Activated CD8-positive, alpha-beta T cell treated with anti-CD3 and anti-CD28 coated beads for 36 hours (primary cell): ENCODE measurements at regions not wholly inside any gene's neighbourhood (a gene's known extent, or its start where the extent isn't known, plus 50 kb on each side); places are given as distances from the start of the nearest gene placed in this dataset.

Source experiments
- ATAC-seq: fragments of 200-7000 bp; cut with Tn5 transposase; one replicate; pipeline ENCODE4 v1.10.0; 2021; ENCODE audit warnings: mild to moderate bottlenecking, moderate library complexity
- CTCF ChIA-PET: fragments of 350-600 bp; sonication (Branson Sonifier 250); formaldehyde crosslinking; loops from one replicate; lab custom pipeline; 2021; ENCODE audit warnings: antibody characterized with exemption; lab: Charles Lee
- POLR2A ChIA-PET: fragments of 350-600 bp; sonication (Branson Sonifier 250); formaldehyde crosslinking; loops from one replicate; lab custom pipeline; 2021; ENCODE audit warnings: antibody characterized with exemption; lab: Charles Lee
- DNase-seq: peaks from one replicate; pipeline ENCODE4 v3.0.0-alpha.2; 2020
- H3K27ac Mint-ChIP-seq: one replicate; pipeline ENCODE4 v1.8.0; 2021; ENCODE audit warnings: mild to moderate bottlenecking, mixed read lengths
- H3K27me3 Mint-ChIP-seq: one replicate; pipeline ENCODE4 v1.8.0; 2021; ENCODE audit warnings: mixed read lengths
- H3K36me3 Mint-ChIP-seq: one replicate; pipeline ENCODE4 v1.8.0; 2021; ENCODE audit warnings: low read depth, mixed read lengths
- H3K4me1 Mint-ChIP-seq: one replicate; pipeline ENCODE4 v1.8.0; 2021; ENCODE audit warnings: low read depth, mixed read lengths
- H3K4me3 Mint-ChIP-seq: one replicate; pipeline ENCODE4 v1.8.0; 2021; ENCODE audit warnings: mild to moderate bottlenecking, moderate library complexity, mixed read lengths
- H3K9me3 Mint-ChIP-seq: one replicate; pipeline ENCODE4 v1.8.0; 2021; ENCODE audit warnings: mixed read lengths
- intact Hi-C: fragments of 100-400 bp; cut with micrococcal nuclease; formaldehyde crosslinking; loops from one replicate; pipeline ENCODE4 v1.10.0; 2022
- TF ChIP-seq, protein P1 (sequence below): fragments of 200-600 bp; IDR thresholded peaks from one replicate; pipeline ENCODE4 v1.8.0; 2022; ENCODE audit warnings: antibody characterized with exemption, mild to moderate bottlenecking

DNA sequence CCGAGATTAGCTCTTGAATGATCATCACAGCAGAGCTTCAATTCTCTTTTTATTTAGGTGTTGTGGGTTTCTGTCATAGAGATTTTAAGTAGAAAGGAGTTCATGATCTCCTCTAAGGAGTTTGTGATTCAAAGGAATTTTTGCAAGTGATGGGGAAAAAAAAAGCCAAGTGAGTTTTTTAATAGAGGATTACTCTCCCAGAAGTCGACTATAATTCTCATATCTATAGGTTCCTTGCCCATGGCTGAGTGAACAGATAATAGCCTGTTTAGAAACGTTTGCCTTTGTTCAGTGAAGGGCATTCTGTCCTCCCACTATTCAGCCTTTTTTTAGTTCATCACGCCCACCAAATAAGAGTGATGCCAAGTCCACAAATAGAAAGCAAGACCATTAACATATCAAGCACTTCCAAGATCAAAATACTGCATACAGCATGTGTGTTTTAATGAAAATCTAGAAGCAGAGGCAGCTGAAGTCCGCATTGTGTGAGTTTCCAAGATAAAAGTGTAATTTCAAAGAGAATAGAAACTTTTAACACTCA is 398.4 kb upstream of the CNTN3 start:
- Mint-ChIP-seq H3K9me3 (peaks cover 6% of the 10 kb centered on the region), H3K27me3 (no peaks in the 10 kb centered on the region), H3K4me3 (no peak overlapping the region), H3K4me1 (no peaks in the 10 kb centered on the region), H3K27ac (no peak overlapping the region), H3K36me3 (no peaks in the 10 kb centered on the region)
- ATAC-seq (no peak), DNase-seq (no peak)
- TF ChIP-seq, protein P1, sequence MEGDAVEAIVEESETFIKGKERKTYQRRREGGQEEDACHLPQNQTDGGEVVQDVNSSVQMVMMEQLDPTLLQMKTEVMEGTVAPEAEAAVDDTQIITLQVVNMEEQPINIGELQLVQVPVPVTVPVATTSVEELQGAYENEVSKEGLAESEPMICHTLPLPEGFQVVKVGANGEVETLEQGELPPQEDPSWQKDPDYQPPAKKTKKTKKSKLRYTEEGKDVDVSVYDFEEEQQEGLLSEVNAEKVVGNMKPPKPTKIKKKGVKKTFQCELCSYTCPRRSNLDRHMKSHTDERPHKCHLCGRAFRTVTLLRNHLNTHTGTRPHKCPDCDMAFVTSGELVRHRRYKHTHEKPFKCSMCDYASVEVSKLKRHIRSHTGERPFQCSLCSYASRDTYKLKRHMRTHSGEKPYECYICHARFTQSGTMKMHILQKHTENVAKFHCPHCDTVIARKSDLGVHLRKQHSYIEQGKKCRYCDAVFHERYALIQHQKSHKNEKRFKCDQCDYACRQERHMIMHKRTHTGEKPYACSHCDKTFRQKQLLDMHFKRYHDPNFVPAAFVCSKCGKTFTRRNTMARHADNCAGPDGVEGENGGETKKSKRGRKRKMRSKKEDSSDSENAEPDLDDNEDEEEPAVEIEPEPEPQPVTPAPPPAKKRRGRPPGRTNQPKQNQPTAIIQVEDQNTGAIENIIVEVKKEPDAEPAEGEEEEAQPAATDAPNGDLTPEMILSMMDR: no peak
- ChIA-PET POLR2A (no interaction called here), CTCF (no interaction called here)
- intact Hi-C loops: no loop called here

DNA sequence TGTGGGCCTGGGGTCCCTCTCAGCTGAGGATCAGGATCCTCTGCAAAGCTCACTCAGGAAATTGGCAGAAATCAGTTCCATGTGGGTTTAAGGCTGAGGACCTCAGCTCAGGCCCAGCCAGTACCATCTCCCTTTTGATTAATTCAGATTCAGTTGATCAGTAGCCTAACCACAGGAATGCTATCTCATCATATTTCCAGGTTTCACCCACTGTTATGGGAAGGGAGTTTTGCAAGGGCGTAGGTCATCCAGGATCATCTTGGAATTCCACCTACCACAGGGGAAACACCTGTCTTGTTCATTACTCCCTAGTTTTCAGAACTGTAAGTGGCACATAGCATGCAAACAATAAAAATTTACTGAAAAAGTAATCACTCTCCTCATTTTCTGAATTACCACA is 399.5 kb upstream of the CNTN3 start:
- H3K4me3 Mint-ChIP-seq: no peak overlapping the region
- TF ChIP-seq, protein P1: no peak
- CTCF ChIA-PET: no interaction called here

DNA sequence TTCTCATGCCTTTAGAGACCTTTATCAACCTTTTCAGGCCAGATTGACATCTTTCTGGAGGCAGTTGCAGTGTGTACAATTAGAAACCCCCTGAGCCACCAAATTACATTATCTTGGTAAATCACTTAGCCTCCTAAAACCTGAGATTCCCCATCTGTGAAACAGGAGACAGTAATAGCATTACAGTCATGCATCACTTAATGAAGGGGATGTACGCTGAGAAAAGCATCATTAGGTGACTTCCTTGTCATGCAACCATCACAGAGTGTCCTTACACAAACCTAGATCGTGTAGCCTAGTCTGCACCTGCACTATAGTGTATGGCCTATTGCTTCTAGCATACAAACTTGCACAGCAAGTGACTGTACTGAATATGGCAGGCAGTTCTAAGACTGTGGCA is 400.8 kb upstream of the CNTN3 start:
- Mint-ChIP-seq H3K4me1 (no peaks in the 10 kb centered on the region), H3K36me3 (no peaks in the 10 kb centered on the region), H3K27ac (no peak overlapping the region), H3K4me3 (no peak overlapping the region), H3K27me3 (no peaks in the 10 kb centered on the region), H3K9me3 (peaks cover 3% of the 10 kb centered on the region)
- DNase-seq (no peak), ATAC-seq (no peak)
- CTCF ChIA-PET: no interaction called here
- POLR2A ChIA-PET: no interaction called here
- TF ChIP-seq, protein P1: no peak
- intact Hi-C loops: no loop called here

More for the DNA sequence above, 399.5 kb upstream of the CNTN3 start:
- H3K4me1 Mint-ChIP-seq: no peaks in the 10 kb centered on the region
- intact Hi-C loops: no loop called here
- DNase-seq (no peak), ATAC-seq (no peak)
- peaks cover 6% of the 10 kb centered on the region for H3K9me3 Mint-ChIP-seq
- H3K36me3 Mint-ChIP-seq: no peaks in the 10 kb centered on the region
- no peak overlapping the region for H3K27ac Mint-ChIP-seq
- H3K27me3 Mint-ChIP-seq: no peaks in the 10 kb centered on the region
- POLR2A ChIA-PET: no interaction called here

DNA sequence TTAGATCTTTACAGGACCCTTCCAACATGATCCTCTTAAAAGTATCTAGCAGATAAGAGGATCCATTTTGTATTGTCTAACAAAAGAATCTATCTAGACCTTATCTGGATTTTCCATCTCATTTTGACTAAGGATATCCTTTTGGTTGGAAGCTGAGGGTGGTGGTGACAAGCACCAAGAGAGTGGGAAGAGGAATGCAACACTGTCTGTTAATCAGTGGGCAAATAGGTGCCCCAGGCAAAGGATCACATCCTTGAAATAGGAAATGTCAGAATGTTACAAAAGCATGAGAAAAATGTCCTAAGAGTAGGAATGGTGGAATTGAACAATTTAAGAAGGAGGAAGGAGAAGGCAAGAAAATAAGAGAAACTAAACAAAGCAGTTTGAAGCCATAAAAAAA is 420.7 kb upstream of the CNTN3 start:
- ChIA-PET POLR2A (no interaction called here), CTCF (no interaction called here)
- peaks cover 12% of the 10 kb centered on the region for H3K9me3 Mint-ChIP-seq
- no peaks in the 10 kb centered on the region for H3K36me3 Mint-ChIP-seq
- H3K4me1 Mint-ChIP-seq: no peaks in the 10 kb centered on the region
- ATAC-seq (no peak), DNase-seq (no peak)
- H3K27ac Mint-ChIP-seq: no peak overlapping the region
- H3K4me3 Mint-ChIP-seq: no peak overlapping the region
- intact Hi-C loops: no loop called here
- TF ChIP-seq, protein P1: no peak
- no peaks in the 10 kb centered on the region for H3K27me3 Mint-ChIP-seq

DNA sequence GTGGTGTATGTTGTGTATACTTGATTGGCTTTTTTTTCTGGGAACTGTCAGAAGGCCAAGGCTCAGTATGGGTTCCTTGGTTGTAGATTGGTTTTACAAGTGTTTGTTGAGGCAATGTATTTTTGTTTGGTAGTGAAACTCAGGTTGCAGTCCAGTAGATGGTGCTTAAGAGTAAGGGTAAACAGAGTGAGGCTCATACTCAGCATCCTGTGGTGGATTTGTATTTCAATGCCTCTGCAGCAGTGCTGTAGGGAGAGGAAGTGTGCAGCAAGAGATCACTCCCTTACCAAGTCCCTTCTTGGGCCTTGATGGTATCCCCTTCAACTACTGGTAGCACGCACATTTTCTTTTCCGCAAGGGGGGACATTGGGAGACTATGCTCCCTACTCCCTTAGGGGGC is 428.5 kb upstream of the CNTN3 start:
- CTCF ChIA-PET: no interaction called here
- DNase-seq (no peak), ATAC-seq (no peak)
- H3K36me3 Mint-ChIP-seq: no peaks in the 10 kb centered on the region
- H3K27ac Mint-ChIP-seq: no peak overlapping the region
- intact Hi-C loops: no loop called here
- POLR2A ChIA-PET: no interaction called here
- H3K27me3 Mint-ChIP-seq: no peaks in the 10 kb centered on the region
- TF ChIP-seq, protein P1: no peak
- no peak overlapping the region for H3K4me3 Mint-ChIP-seq
- H3K9me3 Mint-ChIP-seq: peaks cover 26% of the 10 kb centered on the region
- no peaks in the 10 kb centered on the region for H3K4me1 Mint-ChIP-seq
